Body of pancreas (tissue), 4 donors: ENCODE measurements at regions not wholly inside any gene's neighbourhood (a gene's known extent, or its start where the extent isn't known, plus 50 kb on each side); places are given as distances from the start of the nearest gene placed in this dataset.

Experiments
- ATAC-seq: fragments of 150-250 bp; one replicate; pipeline ENCODE4 v1.9.1; 2016
- DNase-seq, 4 donors: peaks; one replicate each; pipeline ENCODE4 v3.0.0-alpha.2; 2019
- H3K27ac ChIP-seq, 4 donors: fragments of 200-600 bp; sonication (generic); 1 replicate in 3 of 4; 2 replicates in 1 of 4; pipeline versions ENCODE4 v1.5.1 to v1.6.1; 2016 to 2019; ENCODE audit warnings: mild to moderate bottlenecking in 1 of 4, mixed read lengths in 1 of 4, moderate library complexity in 1 of 4
- H3K27me3 ChIP-seq, 2 donors: fragments of 200-600 bp; sonication (generic); one replicate each; pipeline ENCODE4 v1.6.0; 2016; ENCODE audit warnings: mild to moderate bottlenecking in 1 of 2
- H3K36me3 ChIP-seq, 2 donors: fragments of 200-600 bp; sonication (generic); replicated peaks in 1 of 2; 2 replicates each; pipeline ENCODE4 v1.5.1; 2016; ENCODE audit warnings: low read depth in 2 of 2; ENCODE audit not compliant: insufficient read depth in 1 of 2
- H3K4me1 ChIP-seq: fragments of 200-600 bp; sonication (generic); one replicate; pipeline ENCODE4 v1.6.0; 2016
- H3K4me3 ChIP-seq, 2 donors: fragments of 200-600 bp; sonication (generic); 1 replicate in 1 of 2; 2 replicates in 1 of 2; pipeline ENCODE4 v1.5.1; 2016 to 2019
- H3K9me3 ChIP-seq, 3 donors: fragments of 200-600 bp; sonication (generic); 1 replicate in 2 of 3; 2 replicates in 1 of 3; pipeline ENCODE4 v1.5.1; 2016
- CTCF ChIP-seq, 7 experiments: fragments of 450-650 bp in 4 of 7; fragments of 200-600 bp in 3 of 7; sonication (generic) in 3 of 7; IDR thresholded peaks; one replicate each; pipeline ENCODE4 v1.5.1; 2016 to 2019; ENCODE audit warnings: antibody characterized with exemption in 7 of 7
- POLR2A ChIP-seq, 3 donors: fragments of 450-650 bp; IDR thresholded peaks; one replicate each; pipeline ENCODE4 v1.6.1; 2016; ENCODE audit warnings: antibody characterized with exemption in 3 of 3, mild to moderate bottlenecking in 2 of 3
- WGBS, 2 donors: methylation state at CpG; one replicate each; pipeline ENCODE4 v1.1.5; 2017; 5-methylcytosine and 5-hydroxymethylcytosine counted together
- intact Hi-C: fragments of 100-400 bp; cut with DNase I; formaldehyde crosslinking; loops from one replicate; pipeline ENCODE4 v1.15.1; 2023

GRCh38 chr3:40920041-40920440 is 279.3 kb upstream of the CTNNB1 start:
- no peak for DNase-seq
- no peaks in the 10 kb centered on the region for H3K36me3 ChIP-seq
- H3K4me3 ChIP-seq = no peak overlapping the region
- WGBS, 2 donors = 76 to 85% methylated on average over 1 to 2 of the region's 2 CpGs
- no peaks in the 10 kb centered on the region for H3K9me3 ChIP-seq
- H3K4me1 ChIP-seq = peaks cover 11% of the 10 kb centered on the region
- no peak for ATAC-seq
- H3K27ac ChIP-seq = no peak overlapping the region
- intact Hi-C loops = no loop called here
- TF ChIP-seq POLR2A (IDR thresholded peaks at IDR 0.05) = no peak
- TF ChIP-seq CTCF (IDR thresholded peaks at IDR 0.05) = no peak
- no peaks in the 10 kb centered on the region for H3K27me3 ChIP-seq

- intact Hi-C loops = no loop called here
- no peak overlapping the region for H3K4me3 ChIP-seq
- peaks cover 13% of the 10 kb centered on the region for H3K4me1 ChIP-seq
- no peaks in the 10 kb centered on the region for H3K9me3 ChIP-seq
- TF ChIP-seq CTCF (IDR thresholded peaks at IDR 0.05) = no peak
- TF ChIP-seq POLR2A (IDR thresholded peaks at IDR 0.05) = no peak
- H3K27ac ChIP-seq = no peak overlapping the region
- no peaks in the 10 kb centered on the region for H3K27me3 ChIP-seq
- no peak for DNase-seq
- H3K36me3 ChIP-seq = no peaks in the 10 kb centered on the region
- ATAC-seq = no peak
- WGBS, 2 donors = 80 to 82% methylated on average over 3 of the region's 3 CpGs
These were observed 278.1 kb upstream of the CTNNB1 start for GRCh38 chr3:40921251-40921650.

GRCh38 chr3:40923143-40923542 is 276.2 kb upstream of the CTNNB1 start:
- TF ChIP-seq POLR2A (IDR thresholded peaks at IDR 0.05) (no peak), CTCF (IDR thresholded peaks at IDR 0.05) (no peak)
- Histone ChIP-seq H3K36me3 (no peaks in the 10 kb centered on the region), H3K27me3 (no peaks in the 10 kb centered on the region), H3K9me3 (no peaks in the 10 kb centered on the region), H3K4me1 (peaks cover 13% of the 10 kb centered on the region), H3K4me3 (no peak overlapping the region), H3K27ac (no peak overlapping the region)
- peak; percentile 35 for ATAC-seq
- WGBS, 2 donors = 79 to 90% methylated on average over 4 of the region's 4 CpGs
- DNase-seq = no peak
- intact Hi-C loops = no loop called here

- no peaks in the 10 kb centered on the region for H3K9me3 ChIP-seq
- no peak for ATAC-seq
- no peaks in the 10 kb centered on the region for H3K27me3 ChIP-seq
- no peak for TF ChIP-seq POLR2A (IDR thresholded peaks at IDR 0.05)
- no peak for TF ChIP-seq CTCF (IDR thresholded peaks at IDR 0.05)
- peaks cover 13% of the 10 kb centered on the region for H3K4me1 ChIP-seq
- DNase-seq = no peak
- H3K27ac ChIP-seq = no peak overlapping the region
- H3K36me3 ChIP-seq = no peaks in the 10 kb centered on the region
- 89 to 95% methylated on average over 3 to 4 of the region's 4 CpGs for WGBS, 2 donors
- intact Hi-C loops = no loop called here
- no peak overlapping the region for H3K4me3 ChIP-seq
These were observed 275.7 kb upstream of the CTNNB1 start for GRCh38 chr3:40923651-40924050.

- 7 to 17% methylated on average over 3 of the region's 3 CpGs for WGBS, 2 donors
- H3K27ac ChIP-seq = no peak overlapping the region
- H3K4me3 ChIP-seq = no peak overlapping the region
- no peak for TF ChIP-seq CTCF (IDR thresholded peaks at IDR 0.05)
- TF ChIP-seq POLR2A (IDR thresholded peaks at IDR 0.05) = no peak
- DNase-seq = peak in 3 of 4 donors; percentile 20 to 41 (median 39)
- H3K36me3 ChIP-seq = no peaks in the 10 kb centered on the region
- H3K27me3 ChIP-seq = no peaks in the 10 kb centered on the region
- intact Hi-C loops = no loop called here
- no peaks in the 10 kb centered on the region for H3K9me3 ChIP-seq
- ATAC-seq = peak; percentile 30
- peaks cover 13% of the 10 kb centered on the region for H3K4me1 ChIP-seq
These were observed 274.7 kb upstream of the CTNNB1 start for GRCh38 chr3:40924559-40925141.
